ENCODE measurements at regions not wholly inside any gene's neighbourhood (a gene's known extent, or its start where the extent isn't known, plus 50 kb on each side); places are given as distances from the start of the nearest gene placed in this dataset.

GRCh38 chr5:105462377-105462776 lies 1899.8 kb upstream of the NUDT12 start:
- no peak overlapping the region for H2AK5ac ChIP-seq (ENCODE audit: insufficient read length, low read length)
- Mint-ChIP-seq H3K27ac (no peak overlapping the region), H3K4me1 (no peaks in the 10 kb centered on the region), H3K27me3 (ENCODE audit: low read depth) (no peaks in the 10 kb centered on the region), H3K36me3 (ENCODE audit: insufficient read depth in 1 of 3, low read depth in 3 of 3) (peaks cover 26 to 36% (median 28%) of the 10 kb centered on the region in 3 experiments), H3K9me3 (peaks cover 27 to 34% of the 10 kb centered on the region in 2 experiments), H3K4me3 (no peak overlapping the region)
- no CpG with 5 or more reads among the region's 3 CpGs for WGBS (ENCODE audit: extremely low coverage, insufficient read length, low lambda C conversion rate)
- no peak overlapping the region for H3K18ac ChIP-seq (ENCODE audit: insufficient read length, low read depth, low read length)
- no peaks in the 10 kb centered on the region for H3K23me2 ChIP-seq (ENCODE audit: insufficient read length, low read depth, low read length, poor library complexity, severe bottlenecking)
- no peak overlapping the region for H3K14ac ChIP-seq (ENCODE audit: insufficient read depth, low read length)
- no peak overlapping the region for H4K8ac ChIP-seq (replicated peaks; ENCODE audit: insufficient read length, low read depth, low read length)
- no peak overlapping the region for H3K9ac ChIP-seq (ENCODE audit: extremely low read depth, insufficient read length, low read length)
- no peaks in the 10 kb centered on the region for H3K79me1 ChIP-seq (ENCODE audit: insufficient read depth, low read depth, low read length, poor library complexity, severe bottlenecking)
- no peak overlapping the region for H3K4me2 ChIP-seq (ENCODE audit: insufficient read depth, insufficient read length, low read length)
- H3K4me1 ChIP-seq (ENCODE audit: insufficient read depth, low read length) = no peaks in the 10 kb centered on the region
- H4K5ac ChIP-seq (ENCODE audit: insufficient read length, low read depth, low read length) = no peak overlapping the region
- no peaks in the 10 kb centered on the region for H3K79me2 ChIP-seq (ENCODE audit: insufficient read depth, low read length)
- H2AFZ ChIP-seq (ENCODE audit: low read length) = no peak overlapping the region
- no peak overlapping the region for H2BK12ac ChIP-seq (ENCODE audit: insufficient read length, low read depth, low read length)
- no peaks in the 10 kb centered on the region for H4K20me1 ChIP-seq (ENCODE audit: control insufficient read depth, insufficient read depth, insufficient read length)
- no peak overlapping the region for H2BK15ac ChIP-seq (ENCODE audit: low read depth, low read length)
- H4K91ac ChIP-seq (ENCODE audit: insufficient read length, low read depth, low read length) = no peak overlapping the region
- no peak overlapping the region for H2BK20ac ChIP-seq (ENCODE audit: low read depth, low read length, poor library complexity, severe bottlenecking)
- H3K23ac ChIP-seq (ENCODE audit: insufficient read length, low read depth, low read length) = no peak overlapping the region
- H3K56ac ChIP-seq (ENCODE audit: insufficient read length, low read depth, low read length) = no peak overlapping the region
- no peak overlapping the region for H3K4ac ChIP-seq (ENCODE audit: low read depth, low read length)
- H3K27me3 ChIP-seq (ENCODE audit: insufficient read depth, low read length) = no peaks in the 10 kb centered on the region
- H3K27ac ChIP-seq (ENCODE audit: insufficient read length, low read depth, low read length) = no peak overlapping the region
- no peak overlapping the region for H2BK5ac ChIP-seq (ENCODE audit: insufficient read length, low read length)
- peaks cover 22% of the 10 kb centered on the region for H3K9me3 ChIP-seq (ENCODE audit: control insufficient read depth, low read depth, low read length)
- no peak for DNase-seq
- no peak overlapping the region for H3T11ph ChIP-seq (ENCODE audit: low read length)
- TF ChIP-seq CTCF (conservative IDR thresholded peaks at IDR 0.05) = no peak
- no peak overlapping the region for H2BK120ac ChIP-seq (ENCODE audit: low read depth, low read length, poor library complexity, severe bottlenecking)
